AG04449 (cell line): ENCODE measurements at regions not wholly inside any gene's neighbourhood (a gene's known extent, or its start where the extent isn't known, plus 50 kb on each side); places are given as distances from the start of the nearest gene placed in this dataset.

ENCODE experiments used
- CTCF ChIA-PET: fragments of 350-600 bp; formaldehyde crosslinking; extraction: SDS; loops from one replicate; lab custom pipeline; 2021; ENCODE audit warnings: antibody characterized with exemption; lab: Yijun Ruan, JAX
- POLR2A ChIA-PET: fragments of 400-600, 350-600 bp; formaldehyde crosslinking; extraction: SDS; loops from one replicate; lab custom pipeline; 2020; ENCODE audit warnings: antibody characterized with exemption, inconsistent platforms; lab: Yijun Ruan, JAX
- DNase-seq: peaks from one replicate; pipeline ENCODE4 v3.0.0-alpha.2; 2010; ENCODE audit warnings: low read depth, low spot score
- H3K4me3 ChIP-seq: 2 replicates; pipeline ENCODE4 v1.5.1; 2011; ENCODE audit warnings: low read depth, mild to moderate bottlenecking, control low read depth, low read length
- TF ChIP-seq, protein P1 (sequence below): IDR thresholded peaks from one replicate; pipeline ENCODE4 v1.5.1; 2011; ENCODE audit warnings: mild to moderate bottlenecking, moderate library complexity, low read length, control low read depth, inconsistent platforms; ENCODE audit not compliant: insufficient read depth; ENCODE audit errors: missing control alignments

DNA sequence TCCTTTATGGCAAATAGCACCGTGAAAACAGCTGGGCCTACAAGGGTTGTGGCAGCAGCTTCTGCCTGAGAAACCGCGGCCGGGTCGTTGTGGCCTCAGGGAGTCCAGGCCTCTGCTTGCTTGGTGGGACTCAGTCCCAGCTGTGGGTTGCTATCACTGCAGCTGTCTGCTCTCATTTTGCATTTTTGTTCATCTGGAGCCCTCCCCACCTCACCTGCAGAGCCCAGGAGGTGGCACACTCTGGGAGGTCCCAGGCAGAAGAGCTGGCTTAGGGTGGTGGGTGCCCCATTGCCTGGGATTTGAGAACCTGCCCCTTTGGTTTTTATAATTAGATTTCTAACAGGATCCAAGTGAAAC is 138.4 kb downstream of the GADD45G start:
- no peak overlapping the region for H3K4me3 ChIP-seq
- ChIA-PET POLR2A (no interaction called here), CTCF (no interaction called here)
- no peak for DNase-seq
- TF ChIP-seq, protein P1, sequence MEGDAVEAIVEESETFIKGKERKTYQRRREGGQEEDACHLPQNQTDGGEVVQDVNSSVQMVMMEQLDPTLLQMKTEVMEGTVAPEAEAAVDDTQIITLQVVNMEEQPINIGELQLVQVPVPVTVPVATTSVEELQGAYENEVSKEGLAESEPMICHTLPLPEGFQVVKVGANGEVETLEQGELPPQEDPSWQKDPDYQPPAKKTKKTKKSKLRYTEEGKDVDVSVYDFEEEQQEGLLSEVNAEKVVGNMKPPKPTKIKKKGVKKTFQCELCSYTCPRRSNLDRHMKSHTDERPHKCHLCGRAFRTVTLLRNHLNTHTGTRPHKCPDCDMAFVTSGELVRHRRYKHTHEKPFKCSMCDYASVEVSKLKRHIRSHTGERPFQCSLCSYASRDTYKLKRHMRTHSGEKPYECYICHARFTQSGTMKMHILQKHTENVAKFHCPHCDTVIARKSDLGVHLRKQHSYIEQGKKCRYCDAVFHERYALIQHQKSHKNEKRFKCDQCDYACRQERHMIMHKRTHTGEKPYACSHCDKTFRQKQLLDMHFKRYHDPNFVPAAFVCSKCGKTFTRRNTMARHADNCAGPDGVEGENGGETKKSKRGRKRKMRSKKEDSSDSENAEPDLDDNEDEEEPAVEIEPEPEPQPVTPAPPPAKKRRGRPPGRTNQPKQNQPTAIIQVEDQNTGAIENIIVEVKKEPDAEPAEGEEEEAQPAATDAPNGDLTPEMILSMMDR: no peak

DNA sequence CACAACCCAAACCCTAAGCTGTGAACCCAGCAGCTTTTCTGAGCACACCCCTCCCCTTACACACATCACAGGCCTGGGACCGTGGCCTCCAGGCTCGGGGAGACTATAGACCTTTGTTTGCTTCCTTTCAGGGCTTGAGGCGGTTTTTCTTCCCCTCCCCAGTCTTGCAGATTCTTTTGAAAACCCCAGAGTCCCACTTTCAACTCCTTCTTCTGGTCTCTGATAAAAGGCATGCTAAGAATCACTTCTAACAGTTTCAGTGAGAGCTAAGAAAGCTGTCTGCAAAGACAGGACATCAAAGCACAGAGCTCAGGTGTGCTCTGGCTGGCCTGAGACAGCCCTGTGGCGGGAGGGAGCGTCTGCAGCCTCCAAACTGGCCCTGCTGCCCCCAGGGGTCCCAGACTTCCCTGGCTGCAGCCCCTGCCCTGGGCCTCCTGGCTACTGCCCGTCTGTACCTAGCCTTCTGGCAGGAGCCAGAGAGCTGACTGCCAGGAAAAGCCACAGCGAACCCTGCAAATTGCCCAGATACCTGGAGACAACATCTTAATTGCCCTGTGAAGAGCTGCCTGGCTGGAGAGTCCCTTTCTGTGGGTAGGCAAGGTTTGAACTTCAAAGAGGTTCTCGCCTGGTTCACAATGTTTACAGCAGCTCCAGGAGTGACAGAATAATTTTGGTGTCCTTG is 138.9 kb downstream of the GADD45G start:
- no peak overlapping the region for H3K4me3 ChIP-seq
- ChIA-PET POLR2A (no interaction called here), CTCF (no interaction called here)
- TF ChIP-seq, protein P1: no peak
- no peak for DNase-seq

DNA sequence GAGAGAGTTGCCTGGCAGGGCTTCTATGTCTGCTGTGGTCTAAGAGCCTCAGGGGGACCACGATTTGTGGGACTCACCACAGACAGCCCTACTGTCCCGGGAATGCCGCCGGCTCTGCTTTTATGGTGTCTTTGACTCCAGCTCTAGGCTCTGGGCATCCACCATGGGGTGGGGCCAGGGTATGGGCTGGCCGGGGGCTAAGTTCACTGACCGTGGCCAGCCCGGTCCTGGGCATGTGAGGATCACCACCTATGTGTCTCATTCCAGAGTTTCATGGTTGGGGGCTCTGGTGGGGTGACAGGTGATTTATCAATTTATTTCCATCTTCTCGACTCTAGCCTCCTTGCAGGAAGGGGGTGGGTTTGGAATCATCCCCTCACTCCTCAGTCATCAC is 139.4 kb downstream of the GADD45G start:
- DNase-seq: no peak
- POLR2A ChIA-PET: no interaction called here
- CTCF ChIA-PET: no interaction called here
- no peak overlapping the region for H3K4me3 ChIP-seq
- TF ChIP-seq, protein P1: no peak

DNA sequence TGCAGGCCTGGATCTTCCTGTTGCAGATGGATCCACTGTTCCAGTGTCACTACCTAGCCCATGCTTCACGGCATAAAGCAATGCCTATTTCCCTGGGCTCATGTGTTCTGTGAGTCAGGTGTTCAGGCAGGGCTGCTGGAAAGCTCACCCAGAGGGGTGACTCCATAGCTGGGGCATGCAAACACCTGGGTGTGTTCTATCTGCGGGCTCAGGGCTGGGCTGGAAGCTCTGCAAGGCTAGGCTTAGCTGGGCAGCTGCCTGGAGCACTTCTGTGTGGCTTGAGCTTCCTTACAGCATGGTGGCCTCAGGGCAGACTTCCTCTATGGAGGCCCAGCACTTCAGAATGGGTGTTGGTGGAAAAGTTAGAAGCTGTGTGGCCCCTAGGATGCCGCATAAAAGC is 139.9 kb downstream of the GADD45G start:
- DNase-seq: no peak
- CTCF ChIA-PET: no interaction called here
- TF ChIP-seq, protein P1: no peak
- POLR2A ChIA-PET: no interaction called here
- no peak overlapping the region for H3K4me3 ChIP-seq

DNA sequence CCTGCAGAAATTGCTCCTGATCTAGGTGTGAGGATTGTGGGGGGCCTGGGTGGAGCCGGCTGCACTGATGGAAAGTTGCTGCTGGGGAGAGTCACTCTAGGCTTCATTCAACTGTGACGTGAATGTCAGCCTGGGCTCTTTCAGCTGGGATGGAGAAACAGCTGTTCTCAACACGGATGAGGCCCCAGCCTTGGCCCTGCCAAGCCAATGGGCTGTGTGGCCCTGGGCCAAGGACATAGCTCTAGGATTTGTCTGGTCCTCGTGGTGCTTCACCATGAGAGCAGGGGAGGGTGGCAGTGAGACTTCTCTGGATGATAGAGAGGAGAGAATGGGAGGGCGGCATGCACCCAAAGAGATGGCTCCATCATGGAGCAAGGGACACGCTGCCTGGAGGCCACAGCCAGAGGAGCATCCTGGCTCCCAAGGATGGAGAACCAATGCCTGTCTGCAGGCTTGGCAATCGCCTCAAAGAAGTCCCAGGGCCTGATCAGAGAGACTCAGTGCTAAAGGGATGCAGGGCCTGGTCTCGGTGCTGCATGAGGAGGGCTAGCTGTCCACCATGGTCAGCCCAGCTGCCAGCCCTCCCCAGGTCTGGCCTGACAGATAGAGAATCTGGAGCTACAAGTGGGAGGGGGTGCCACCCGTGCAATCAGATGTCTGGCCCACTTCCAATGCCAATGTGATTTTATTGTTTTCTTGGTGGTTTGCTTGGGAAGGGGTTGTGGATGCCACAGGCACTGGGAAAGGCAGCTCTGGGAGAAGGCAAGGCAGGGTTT is 141.0 kb downstream of the GADD45G start:
- no peak for DNase-seq
- POLR2A ChIA-PET: no interaction called here
- CTCF ChIA-PET: no interaction called here
- TF ChIP-seq, protein P1: no peak
- H3K4me3 ChIP-seq: no peak overlapping the region

DNA sequence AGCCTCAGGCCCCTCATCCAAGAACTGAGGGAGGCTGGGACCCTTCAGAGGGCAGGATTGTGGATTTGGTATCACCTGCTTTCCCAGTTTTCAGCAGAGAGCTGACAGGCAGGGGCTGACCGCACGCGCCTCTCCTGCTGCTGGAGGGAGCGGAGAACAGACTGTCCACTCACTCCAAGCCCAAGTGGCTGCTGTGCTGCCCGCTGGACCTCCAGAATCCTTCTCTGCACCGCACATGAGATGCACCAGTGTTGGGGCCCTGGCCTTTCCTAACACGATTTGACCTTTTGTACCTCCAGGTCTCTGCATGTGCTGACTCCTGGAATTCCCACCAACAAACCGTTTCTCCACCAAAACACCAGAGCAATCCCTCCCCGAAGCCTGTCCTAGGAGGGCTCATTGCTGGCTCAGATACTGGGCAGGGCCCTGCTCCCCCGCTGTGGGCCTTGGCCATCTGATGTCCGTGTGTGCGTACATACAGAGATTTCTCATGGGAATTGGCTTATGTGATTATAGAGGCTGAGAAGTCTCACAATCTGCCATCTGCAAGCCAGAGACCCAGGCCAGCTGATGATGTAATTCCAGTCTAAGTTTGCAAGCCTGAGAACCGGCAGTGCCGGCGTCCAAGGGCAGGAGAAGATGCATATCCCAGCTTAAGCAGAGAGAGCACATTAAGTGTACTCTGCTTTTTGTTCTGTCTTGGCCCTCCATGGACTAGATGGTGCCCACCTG is 141.7 kb downstream of the GADD45G start:
- H3K4me3 ChIP-seq: no peak overlapping the region
- ChIA-PET POLR2A (no interaction called here), CTCF (no interaction called here)
- no peak for DNase-seq
- TF ChIP-seq, protein P1: no peak
